Heart right ventricle (tissue), 16 donors: ENCODE measurements at regions not wholly inside any gene's neighbourhood (a gene's known extent, or its start where the extent isn't known, plus 50 kb on each side); places are given as distances from the start of the nearest gene placed in this dataset.

Experiments
- ATAC-seq, 8 donors: fragments of 200-7000 bp; cut with Tn5 transposase; one replicate each; pipeline ENCODE4 v1.9.1; 2020; ENCODE audit warnings: mild to moderate bottlenecking in 8 of 8, moderate library complexity in 8 of 8, moderate number of reproducible peaks in 1 of 8
- DNase-seq, 2 donors: peaks; one replicate each; pipeline ENCODE4 v3.0.0-alpha.2; 2020
- H3K27ac ChIP-seq, 10 donors: fragments of 200-600 bp; sonication (generic) in 2 of 10; one replicate each; pipeline versions ENCODE4 v1.5.0 to v1.8.0; 2020 to 2022; ENCODE audit warnings: mild to moderate bottlenecking in 3 of 10
- H3K27me3 ChIP-seq, 7 donors: fragments of 200-600 bp; one replicate each; pipeline ENCODE4 v1.8.0; 2021 to 2022; ENCODE audit warnings: mild to moderate bottlenecking in 2 of 7
- H3K36me3 ChIP-seq, 9 donors: fragments of 200-600 bp; sonication (generic) in 1 of 9; one replicate each; pipeline versions ENCODE4 v1.5.0 to v1.8.0; 2020 to 2022; ENCODE audit warnings: mild to moderate bottlenecking in 2 of 9
- H3K4me1 ChIP-seq, 9 donors: fragments of 200-600 bp; sonication (generic) in 1 of 9; one replicate each; pipeline versions ENCODE4 v1.5.0 to v1.8.0; 2020 to 2022; ENCODE audit warnings: mild to moderate bottlenecking in 4 of 9
- H3K4me3 ChIP-seq, 10 donors: fragments of 200-600 bp; sonication (generic) in 2 of 10; one replicate each; pipeline versions ENCODE4 v1.5.0 to v1.8.0; 2020 to 2022; ENCODE audit warnings: mild to moderate bottlenecking in 7 of 10, moderate library complexity in 2 of 10
- H3K9me3 ChIP-seq, 11 donors: fragments of 200-600 bp in 10 of 11; sonication (generic) in 2 of 11; one replicate each; pipeline versions ENCODE4 v1.5.0 to v1.8.0; 2013 to 2022; ENCODE audit warnings: mild to moderate bottlenecking in 2 of 11, control low read depth in 1 of 11, moderate library complexity in 1 of 11
- WGBS, 2 donors: extraction: QIAGEN DNeasy Blood & Tissue Kit; methylation state at CpG; one replicate each; pipeline ENCODE4 v1.1.7; 2013; ENCODE audit warnings: inconsistent platforms in 1 of 2; 5-methylcytosine and 5-hydroxymethylcytosine counted together
- intact Hi-C, 10 donors: fragments of 100-400 bp; cut with DNase I; formaldehyde crosslinking; loops; one replicate each; pipeline versions ENCODE4 v1.11.1 to v1.14.2; 2022
- TF ChIP-seq, protein P1 (sequence below), 9 donors: fragments of 200-600 bp; sonication (generic) in 2 of 9; IDR thresholded peaks; one replicate each; pipeline versions ENCODE4 v1.5.0 to v1.8.0; 2021 to 2022; ENCODE audit warnings: antibody characterized with exemption in 9 of 9, mild to moderate bottlenecking in 5 of 9, moderate library complexity in 1 of 9
- donor health status: Arrhythmogenic right ventricular cardiomyopathy.
- donor health status: ischemic (EF 13 %, LVEDD 7.1; RV severe dilation, severe dysfunction).
- donor health status: healthy with polysubstance abuse.
- donor health status: DM: no; HTN: yes; CAD: no.
- donor health status: DM: no; HTN: no; CAD: no.
- donor health status: ischemic (EF 25% LVEDD 6.9; RV normal size, moderate dysfunction).
- donor health status: ischemic (EF 25% LVEDD 5.7; RV mildly dilated, moderate dysfunction).
- donor health status: healthy.
- donor health status: DM: yes; HTN: yes; CAD: no.
- donor health status: Ischemic cardiomyopathy.
- donor health status: ischemic (EF 35%, LVEDD 5.7; RV mildly dilated, moderate dysfunction).
- donor health status: nonischemic (EF 11% LVEDD 7.7; RV severe dilation, severe dysfunction).
- donor health status: DM: yes; HTN: yes; CAD: no.
- donor health status: PGD.
- donor health status: ischemic (EF 29% LVEDD 5.4; RV normal size, mild dysfunction).
- donor health status: nonischemic (EF 23%, LVEDD 6.1; RV moderate dilation, normal function).

DNA sequence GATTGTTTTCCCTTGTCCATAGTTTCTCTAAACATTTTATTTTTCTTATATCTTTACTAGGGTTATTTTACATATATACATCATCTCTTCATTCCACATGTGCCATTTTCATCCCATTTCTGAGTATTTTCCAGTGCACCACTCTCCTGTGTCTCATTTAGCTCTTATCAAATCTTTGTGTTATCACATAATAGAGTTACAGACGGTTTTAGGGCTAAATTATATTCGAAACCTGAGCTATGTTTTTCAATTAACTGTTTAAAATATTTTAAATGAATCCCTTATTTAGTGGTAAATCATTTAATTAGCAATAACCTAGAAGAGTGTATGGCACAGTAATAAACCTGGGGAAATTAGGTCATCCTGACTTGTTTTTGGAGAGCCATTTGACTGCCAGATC lies 160.4 kb upstream of the DCN start:
- 73 to 82% methylated on average over 2 of the region's 2 CpGs for WGBS, 2 donors

DNA sequence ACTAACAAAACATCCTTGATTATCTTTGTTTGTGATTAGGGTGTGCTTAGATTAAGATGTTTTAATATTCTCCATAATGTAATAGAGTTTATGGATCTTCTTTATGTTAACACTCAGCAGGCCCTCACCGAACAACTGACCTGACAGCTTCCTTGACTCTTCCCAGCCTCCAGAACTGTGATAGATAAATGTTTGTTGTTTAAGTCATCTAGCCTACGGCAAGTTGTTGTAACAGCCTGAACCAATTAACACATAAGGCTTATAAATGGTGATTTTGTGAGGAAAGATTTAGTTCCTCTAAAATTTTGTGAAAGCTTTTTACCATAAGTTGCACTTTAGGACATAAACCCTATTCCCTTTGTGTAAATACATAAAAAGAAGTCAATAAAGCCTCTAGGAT lies 156.5 kb upstream of the DCN start:
- no peaks in the 10 kb centered on the region for H3K4me1 ChIP-seq
- intact Hi-C loops = no loop called here

More for the DNA sequence above, 160.4 kb upstream of the DCN start:
- Histone ChIP-seq H3K27me3 (no peaks in the 10 kb centered on the region), H3K36me3 (no peaks in the 10 kb centered on the region), H3K27ac (no peak overlapping the region), H3K9me3 (no peaks in the 10 kb centered on the region), H3K4me1 (no peaks in the 10 kb centered on the region), H3K4me3 (no peak overlapping the region)
- TF ChIP-seq, protein P1, sequence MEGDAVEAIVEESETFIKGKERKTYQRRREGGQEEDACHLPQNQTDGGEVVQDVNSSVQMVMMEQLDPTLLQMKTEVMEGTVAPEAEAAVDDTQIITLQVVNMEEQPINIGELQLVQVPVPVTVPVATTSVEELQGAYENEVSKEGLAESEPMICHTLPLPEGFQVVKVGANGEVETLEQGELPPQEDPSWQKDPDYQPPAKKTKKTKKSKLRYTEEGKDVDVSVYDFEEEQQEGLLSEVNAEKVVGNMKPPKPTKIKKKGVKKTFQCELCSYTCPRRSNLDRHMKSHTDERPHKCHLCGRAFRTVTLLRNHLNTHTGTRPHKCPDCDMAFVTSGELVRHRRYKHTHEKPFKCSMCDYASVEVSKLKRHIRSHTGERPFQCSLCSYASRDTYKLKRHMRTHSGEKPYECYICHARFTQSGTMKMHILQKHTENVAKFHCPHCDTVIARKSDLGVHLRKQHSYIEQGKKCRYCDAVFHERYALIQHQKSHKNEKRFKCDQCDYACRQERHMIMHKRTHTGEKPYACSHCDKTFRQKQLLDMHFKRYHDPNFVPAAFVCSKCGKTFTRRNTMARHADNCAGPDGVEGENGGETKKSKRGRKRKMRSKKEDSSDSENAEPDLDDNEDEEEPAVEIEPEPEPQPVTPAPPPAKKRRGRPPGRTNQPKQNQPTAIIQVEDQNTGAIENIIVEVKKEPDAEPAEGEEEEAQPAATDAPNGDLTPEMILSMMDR (IDR thresholded peaks at IDR 0.05) = no peak
- ATAC-seq (no peak), DNase-seq (no peak)
- intact Hi-C loops = loop anchor here in 1 of 10 donors (10.0 kb wide), 1 partner anchor 358 kb away; no protein-coding TSS in a partner anchor

DNA sequence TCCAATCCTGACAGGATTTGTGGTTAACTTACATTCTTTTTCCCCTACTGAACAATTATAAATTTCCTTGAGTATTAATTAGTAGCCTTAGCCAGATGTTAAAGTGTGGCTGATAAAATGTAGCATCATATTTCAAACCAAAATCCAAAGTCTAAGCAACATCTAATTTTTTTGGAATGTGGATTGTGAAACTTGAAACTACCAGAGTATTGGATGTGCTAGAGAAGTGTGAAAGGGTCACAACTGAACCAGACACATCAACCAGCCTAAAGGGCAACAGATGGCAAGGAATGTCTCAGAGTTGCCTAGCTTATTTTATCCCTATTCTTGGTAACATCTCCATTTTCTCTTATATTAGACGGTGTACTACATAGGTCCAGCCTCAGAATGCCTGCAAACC lies 153.1 kb upstream of the DCN start:
- TF ChIP-seq, protein P1 (IDR thresholded peaks at IDR 0.05) = no peak
- ATAC-seq (peak in 1 of 8 donors; percentile 14), DNase-seq (no peak)
- no peak overlapping the region for H3K27ac ChIP-seq
- H3K36me3 ChIP-seq = no peaks in the 10 kb centered on the region
- H3K9me3 ChIP-seq = no peaks in the 10 kb centered on the region
- 86 to 91% methylated on average over 1 of the region's 1 CpG for WGBS, 2 donors
- no peak overlapping the region for H3K4me3 ChIP-seq
- no peaks in the 10 kb centered on the region for H3K27me3 ChIP-seq
- H3K4me1 ChIP-seq = no peaks in the 10 kb centered on the region
- intact Hi-C loops = no loop called here

More for the DNA sequence above, 156.5 kb upstream of the DCN start:
- Histone ChIP-seq H3K27ac (no peak overlapping the region), H3K4me3 (no peak overlapping the region), H3K27me3 (no peaks in the 10 kb centered on the region), H3K36me3 (no peaks in the 10 kb centered on the region), H3K9me3 (no peaks in the 10 kb centered on the region)
- WGBS, 2 donors = 79 to 82% methylated on average over 2 of the region's 2 CpGs
- TF ChIP-seq, protein P1 (IDR thresholded peaks at IDR 0.05) = no peak
- ATAC-seq = no peak
- no peak for DNase-seq

DNA sequence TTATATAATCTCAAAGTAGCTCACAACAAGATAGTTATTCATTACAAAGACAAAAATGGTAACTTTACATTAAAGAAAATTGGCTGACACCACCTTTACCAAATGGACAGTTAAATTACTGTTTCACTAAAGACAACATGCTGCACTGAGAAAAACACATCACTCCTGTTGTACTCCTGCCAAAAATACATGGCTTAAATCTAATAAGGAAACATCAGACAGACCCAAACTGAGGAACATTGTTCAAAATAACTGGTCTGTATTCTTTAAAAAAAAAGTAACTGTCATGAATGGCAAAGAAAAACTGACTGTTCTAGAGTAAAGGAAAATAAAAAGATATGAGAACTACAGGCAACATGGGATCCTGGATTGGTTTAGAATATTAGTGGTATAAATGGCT lies 151.3 kb upstream of the DCN start:
- intact Hi-C loops = loop anchor here in 2 of 10 donors (5.0 kb wide), 1 partner anchor 357 kb away; no protein-coding TSS in a partner anchor
- DNase-seq (no peak), ATAC-seq (no peak)
- H3K4me3 ChIP-seq = no peak overlapping the region
- H3K27me3 ChIP-seq = no peaks in the 10 kb centered on the region
- H3K27ac ChIP-seq = no peak overlapping the region
- no peaks in the 10 kb centered on the region for H3K36me3 ChIP-seq
- H3K9me3 ChIP-seq = no peaks in the 10 kb centered on the region
- no peaks in the 10 kb centered on the region for H3K4me1 ChIP-seq
- TF ChIP-seq, protein P1 (IDR thresholded peaks at IDR 0.05) = no peak
